GM11168 (cell line): ENCODE measurements at regions not wholly inside any gene's neighbourhood (a gene's known extent, or its start where the extent isn't known, plus 50 kb on each side); places are given as distances from the start of the nearest gene placed in this dataset.

Source experiments
- in situ Hi-C: fragments of 300-500 bp; cut with MboI; formaldehyde crosslinking; loops from one replicate; pipeline ENCODE4 v1.12.0; 2022; ENCODE audit warnings: low sequenced_read_pairs; ENCODE audit not compliant: unreplicated experiment

DNA sequence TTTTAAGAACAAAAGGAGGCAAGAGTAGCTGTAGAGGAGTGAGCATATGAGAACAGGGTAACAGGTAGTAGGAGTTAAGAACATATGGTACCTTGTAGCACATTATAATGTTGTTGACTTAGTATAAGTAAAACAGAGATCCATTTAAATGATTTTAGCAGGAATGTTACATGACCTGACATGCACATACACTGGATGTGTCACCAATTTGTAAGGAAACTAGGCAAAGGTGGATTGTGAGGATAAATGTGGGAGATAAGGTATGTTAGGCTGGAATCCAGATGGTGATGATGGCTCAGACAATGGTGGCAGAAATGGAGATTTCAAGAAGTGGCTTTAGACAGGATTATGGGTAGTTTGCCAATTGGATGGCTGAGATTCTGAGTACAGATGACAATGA lies 443.1 kb upstream of the DAB2 start:
- in situ Hi-C loops: no loop called here

DNA sequence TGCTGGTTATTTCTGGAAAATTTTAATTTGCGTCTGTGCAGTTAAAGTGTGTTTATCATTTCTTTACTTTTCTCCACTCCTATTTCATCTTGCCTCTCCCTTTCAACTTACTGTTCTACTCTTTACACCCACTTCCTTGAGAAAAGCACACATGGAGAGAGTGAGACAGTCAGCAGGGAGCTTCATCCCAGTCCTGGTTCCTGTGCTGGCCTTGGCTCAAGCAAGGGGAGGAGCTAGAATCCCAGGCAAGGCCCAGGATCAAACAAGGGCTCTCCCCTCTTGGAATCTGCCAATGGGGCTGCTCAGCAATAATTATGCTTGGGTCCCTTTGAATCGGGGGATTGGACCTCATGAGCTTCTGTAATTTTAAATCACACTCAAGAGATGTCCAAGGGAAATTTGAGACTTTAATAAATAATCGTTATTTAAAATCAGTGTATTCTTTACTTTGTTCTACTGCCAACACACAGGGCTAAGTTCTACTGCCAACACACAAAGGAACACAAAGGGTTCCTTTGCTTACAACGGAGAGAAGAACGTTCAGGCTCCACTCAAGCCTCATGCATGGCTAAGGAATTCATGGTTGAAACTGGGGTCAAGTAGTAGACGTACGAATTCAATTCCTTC lies 439.3 kb upstream of the DAB2 start:
- in situ Hi-C loops: no loop called here

DNA sequence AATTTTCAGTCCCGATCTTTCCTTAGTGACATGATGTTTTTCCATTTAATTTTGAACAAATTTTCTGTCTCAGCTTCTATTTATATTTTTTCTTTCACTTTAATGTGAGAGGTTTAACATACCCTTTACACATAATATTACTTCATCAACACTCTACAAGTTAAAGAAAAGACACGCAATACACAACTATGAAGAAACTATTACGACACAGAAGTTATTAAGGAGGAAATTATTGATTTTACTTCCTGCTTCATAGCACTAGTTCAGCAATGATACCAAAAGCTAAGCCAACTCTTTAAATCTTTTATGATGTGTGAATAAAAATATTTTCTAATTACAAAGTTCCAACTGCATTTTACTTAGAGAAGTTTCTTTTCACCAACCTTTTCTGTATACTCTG lies 432.3 kb upstream of the DAB2 start:
- in situ Hi-C loops: no loop called here

DNA sequence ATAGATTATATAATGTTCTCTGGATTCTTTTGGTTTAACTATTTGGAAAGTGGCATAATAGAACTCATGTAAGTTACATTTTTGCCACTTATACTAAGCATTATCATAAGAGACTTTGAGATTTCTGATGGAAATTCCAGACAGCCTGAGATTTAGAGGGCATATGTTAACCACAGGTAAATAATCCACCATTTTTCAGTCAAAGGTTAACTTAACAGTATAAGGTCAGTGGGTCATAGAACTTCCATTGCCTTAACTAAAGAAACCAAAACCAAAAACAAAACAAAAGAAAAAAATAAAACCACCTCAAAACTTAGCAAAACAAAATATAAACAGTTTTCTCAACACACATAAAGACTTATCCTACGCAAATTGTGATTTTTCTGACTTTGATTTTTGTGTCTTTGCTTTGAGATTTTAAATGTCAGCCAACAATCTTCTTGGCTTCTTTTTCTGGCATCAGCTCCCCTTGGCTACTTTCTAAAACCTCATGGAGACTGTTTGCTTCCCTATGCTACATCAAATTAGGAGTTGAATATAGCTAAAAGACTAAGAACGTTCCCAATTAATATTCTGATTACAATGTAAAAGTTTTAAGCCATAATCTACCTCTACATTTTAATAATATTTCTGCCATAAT lies 430.1 kb upstream of the DAB2 start:
- in situ Hi-C loops: no loop called here

DNA sequence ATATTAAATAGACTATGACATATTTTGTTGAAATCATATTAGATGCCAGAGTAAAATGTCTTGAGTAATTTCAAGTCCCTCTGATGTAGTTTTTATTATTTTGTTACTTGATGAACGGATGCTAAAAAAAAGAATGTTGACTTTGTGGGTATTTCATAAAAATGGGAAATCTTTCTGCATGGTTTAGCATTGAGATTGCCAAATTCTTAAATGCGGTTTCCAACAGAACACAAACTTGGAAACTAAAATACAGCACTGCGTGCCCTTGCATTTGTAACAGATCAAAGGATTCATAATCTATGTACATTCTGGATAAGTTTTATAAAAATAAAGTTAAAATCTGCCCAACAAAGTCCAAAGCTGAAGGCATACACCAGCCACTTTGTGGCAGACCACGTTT lies 425.5 kb upstream of the DAB2 start:
- in situ Hi-C loops: no loop called here

DNA sequence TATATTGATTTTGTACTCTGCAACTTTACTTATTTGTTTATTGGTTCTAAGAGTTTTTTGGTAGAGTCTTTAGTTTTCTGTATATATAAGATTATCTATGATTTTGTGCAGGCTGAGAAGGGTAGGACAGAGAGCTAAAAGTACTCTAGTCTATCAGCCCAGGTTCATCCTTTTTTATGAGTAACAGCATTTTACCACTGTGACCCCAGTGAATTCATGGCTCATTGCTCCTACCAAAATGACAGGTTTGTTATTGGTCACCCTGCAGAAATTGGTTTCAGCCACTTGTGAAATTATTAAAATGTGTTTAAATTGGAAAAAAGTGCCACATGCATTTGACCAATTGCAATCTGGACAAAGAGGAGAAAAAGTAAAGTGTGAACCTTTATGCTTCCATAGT lies 421.4 kb upstream of the DAB2 start:
- in situ Hi-C loops: no loop called here

DNA sequence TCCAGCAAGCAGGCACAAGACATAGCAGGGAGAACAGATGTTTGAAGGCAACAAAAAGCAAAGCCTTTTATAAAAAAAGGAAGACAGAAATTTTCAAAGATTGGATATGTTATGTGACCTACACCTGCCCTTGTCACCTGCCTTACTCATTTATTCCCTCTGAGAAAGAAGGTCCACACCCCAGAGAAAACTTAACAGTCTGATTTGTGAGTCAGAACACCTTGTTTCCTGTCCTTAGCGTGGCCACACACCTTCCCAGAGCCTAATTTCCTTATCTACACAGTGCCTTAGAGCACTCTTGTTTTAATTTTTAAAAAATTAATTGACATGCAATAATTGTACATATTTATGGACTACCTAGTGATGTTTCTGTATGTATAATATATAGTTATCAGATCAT lies 419.0 kb upstream of the DAB2 start:
- in situ Hi-C loops: no loop called here

DNA sequence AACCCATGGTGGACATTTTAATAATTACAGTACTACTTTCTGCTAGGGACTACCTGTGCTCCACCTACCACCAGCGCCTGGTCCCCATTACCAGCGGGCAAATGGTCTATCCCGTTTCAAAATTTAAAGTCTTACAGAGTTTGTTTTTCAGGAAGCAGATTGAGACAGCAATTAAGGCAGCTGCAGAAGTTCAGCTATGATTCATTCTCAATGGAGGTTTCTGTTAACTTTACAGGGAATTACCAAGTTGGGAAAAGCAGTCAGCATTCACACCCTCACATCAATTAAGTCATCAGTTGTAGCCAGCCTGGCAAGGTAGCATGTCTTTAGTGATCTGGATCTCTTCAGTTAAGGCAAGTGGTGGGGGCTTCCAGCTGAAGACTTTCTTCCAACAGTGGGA lies 410.6 kb upstream of the DAB2 start:
- in situ Hi-C loops: no loop called here

DNA sequence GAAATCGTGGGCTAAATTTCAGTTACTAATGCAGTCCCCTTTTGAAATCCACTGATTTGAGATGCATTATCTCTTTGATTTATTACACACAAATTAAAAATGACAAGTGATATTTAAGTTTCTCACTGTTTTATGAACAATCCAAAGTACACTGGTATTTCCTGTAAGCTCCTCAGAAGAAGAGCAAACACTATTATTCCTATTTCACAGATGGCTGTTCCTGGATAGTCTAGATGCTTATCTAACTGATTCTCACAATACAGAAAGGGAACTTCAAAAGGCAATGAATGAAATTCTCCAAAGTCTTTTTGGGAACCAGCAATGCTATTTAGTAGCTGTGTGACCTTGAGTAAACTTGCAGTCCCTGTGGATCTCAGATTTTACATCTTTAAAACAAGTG lies 404.7 kb upstream of the DAB2 start:
- in situ Hi-C loops: no loop called here

DNA sequence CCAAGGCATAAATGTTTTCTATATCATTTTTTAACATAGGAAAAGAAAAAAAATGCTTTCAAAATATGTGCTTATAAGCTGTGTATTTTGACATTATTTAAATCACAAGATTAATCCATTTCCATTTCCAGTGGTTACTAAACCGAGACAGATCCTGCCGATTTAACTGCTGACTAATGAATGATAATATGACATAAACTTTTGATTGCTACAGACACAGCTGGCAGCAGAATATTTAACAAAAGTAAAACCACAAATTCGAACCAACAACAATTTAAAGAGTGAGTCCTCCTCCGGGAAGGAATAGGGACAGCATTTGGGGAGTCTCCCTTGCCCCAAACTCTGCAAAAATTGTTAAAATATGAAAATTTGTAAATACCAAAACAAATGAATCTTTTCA lies 401.3 kb upstream of the DAB2 start:
- in situ Hi-C loops: no loop called here

DNA sequence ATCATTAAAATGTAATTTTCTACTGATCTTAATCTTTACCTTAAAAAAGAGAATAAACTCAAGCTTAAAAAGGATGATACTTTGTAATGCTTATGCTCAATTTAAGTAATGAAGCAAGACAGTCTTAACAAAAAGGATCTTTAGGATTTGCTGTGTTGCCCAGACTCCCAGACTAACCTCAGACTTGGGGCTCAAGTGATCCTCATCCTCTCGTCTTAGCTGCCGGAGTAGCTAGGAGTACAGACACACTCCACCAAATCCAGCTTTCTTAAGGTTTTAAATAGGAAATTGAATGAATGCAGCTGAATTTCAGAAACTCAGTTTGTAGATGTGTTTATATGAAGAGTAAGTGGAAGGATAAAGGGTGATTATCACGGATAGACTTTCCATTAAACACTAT lies 400.5 kb upstream of the DAB2 start:
- in situ Hi-C loops: no loop called here

DNA sequence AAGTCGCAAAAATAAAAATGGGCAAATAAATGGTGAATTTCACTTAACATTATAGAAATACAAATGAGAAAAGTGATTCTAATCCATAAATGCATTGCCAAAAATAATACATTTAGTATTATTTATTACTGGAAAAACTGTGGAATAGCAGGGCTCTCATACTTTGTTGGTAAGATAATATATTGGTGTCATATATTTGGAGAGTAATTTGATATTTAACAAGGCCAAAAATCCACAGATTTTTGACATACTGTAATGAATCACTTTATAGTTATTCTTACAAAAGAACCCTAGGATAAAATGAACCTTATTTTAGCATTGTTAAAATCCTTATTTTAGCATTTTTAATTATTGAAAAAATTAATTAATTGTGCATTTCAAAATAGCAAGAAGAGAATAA lies 397.2 kb upstream of the DAB2 start:
- in situ Hi-C loops: no loop called here

DNA sequence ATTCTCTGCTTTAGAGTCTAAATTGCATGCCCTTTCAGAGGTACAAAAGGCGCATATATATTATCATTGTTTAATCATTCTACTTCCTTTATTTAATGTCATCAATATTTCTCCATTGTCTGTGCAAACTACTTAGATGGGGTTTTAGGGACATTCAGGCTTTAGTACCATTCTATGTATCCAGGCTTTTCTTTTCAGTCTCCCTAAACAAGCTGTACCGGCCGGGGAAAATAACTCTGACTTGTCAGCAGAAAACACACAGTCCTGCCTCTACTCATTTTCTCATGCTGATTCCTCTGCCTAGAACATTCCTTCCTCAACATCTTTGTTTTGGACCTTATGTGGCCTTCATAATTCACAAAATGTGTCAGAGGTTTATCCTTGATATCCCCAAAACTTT lies 392.1 kb upstream of the DAB2 start:
- in situ Hi-C loops: no loop called here

DNA sequence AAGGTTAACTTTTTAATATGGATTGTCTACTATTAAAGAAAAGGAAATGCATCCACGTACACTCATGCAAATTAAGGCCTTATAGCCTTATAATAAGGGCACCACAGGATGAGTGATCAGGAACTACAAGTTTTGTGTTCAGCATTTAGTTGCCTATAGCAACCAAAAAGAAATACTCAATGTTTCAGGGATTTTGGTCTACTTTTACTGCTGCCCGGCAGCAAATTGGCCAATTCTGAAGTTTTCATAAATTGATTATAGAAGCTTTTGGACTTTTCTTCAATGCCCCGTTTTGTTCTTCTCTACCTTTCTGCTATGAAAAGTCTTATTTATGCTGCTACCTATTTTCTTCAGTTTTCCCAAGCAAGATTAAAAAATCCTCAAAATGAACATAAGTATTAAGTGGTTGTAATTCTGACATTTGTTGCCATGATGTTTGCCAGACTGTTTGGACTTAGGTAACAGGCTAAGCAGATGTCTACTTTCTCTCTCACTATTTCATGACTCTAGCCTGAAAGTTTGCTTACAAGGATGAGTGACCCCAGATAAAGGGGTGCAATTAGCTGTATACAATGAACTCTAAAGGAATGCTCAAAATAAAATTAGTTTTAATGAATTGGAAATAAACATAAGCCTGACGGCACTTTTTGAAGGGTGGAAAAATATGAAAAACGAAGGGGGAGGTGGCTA lies 391.5 kb upstream of the DAB2 start:
- in situ Hi-C loops: no loop called here

DNA sequence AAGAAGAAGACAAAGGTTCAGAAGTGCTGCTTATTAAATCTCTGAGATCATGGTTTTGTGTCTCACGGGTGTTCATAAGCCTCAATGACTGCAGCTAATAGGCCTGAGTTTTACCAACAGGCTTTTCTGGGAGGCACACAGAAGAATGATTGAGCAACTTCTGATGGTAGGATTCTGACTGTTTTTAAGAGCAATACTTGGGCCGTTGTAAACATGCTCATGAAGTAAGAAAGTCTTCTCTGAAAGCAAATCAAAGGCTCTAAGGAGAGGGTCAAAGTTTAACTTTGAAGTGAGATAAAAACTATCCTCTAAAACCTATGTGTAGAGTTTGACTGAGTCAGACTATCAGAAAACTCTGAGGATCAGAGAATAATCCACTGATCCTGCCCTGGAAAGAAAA lies 390.9 kb upstream of the DAB2 start:
- in situ Hi-C loops: no loop called here

DNA sequence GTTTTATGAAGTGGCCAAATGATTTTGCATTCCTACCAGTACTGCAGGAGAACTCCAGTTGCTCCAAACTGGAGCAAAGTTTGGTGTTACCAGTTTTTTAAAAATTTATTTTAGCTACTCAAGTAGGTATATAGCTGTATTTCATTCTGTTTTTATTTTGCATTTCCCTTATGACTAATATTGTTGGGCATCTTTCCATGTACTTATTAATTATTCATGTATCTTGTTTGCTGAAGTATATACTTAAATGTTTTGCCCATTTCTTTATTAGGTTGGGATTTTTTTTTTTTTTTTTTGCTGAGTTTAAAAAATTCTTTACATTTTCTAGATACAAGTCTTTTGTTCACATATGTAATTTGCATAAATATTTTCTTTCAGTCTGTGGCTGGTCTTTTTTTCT lies 386.6 kb upstream of the DAB2 start:
- in situ Hi-C loops: no loop called here

DNA sequence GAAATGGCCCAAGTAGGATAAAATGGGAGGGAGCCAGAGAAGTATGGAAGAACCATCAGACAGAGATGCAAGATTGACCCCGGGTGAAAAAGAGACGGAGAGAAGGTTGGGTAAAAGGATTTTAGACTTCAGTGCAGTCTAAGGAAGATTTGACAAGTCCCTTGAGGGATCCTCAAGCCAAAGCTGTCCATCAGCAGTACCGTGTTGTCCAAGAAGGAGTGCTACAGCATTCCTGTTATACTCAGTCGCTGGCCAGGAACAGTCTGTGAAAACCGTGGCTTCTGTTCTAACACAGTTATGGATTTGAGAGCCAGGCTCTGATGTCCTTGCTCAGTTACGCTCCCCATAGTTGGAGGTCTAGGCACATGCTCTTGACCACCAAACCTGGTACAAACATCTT lies 383.9 kb upstream of the DAB2 start:
- in situ Hi-C loops: no loop called here

DNA sequence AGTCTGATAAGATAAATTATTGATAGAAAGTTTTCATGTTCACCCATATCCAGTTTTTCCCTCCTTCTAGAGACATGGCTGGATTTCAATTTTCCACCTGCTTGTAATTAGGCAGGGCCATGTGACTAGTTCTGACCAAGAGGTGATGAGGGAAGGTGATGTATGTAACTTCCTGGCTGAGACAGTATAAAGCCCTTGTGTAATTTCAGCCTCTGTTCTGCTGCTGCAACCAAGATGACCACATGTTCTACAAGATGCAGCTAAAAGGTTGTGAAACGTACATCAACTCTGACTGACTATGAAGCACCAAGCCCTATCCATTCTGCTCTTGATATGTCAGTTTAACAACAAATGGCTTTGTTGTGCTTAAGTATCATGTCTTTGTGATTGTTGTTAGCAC lies 376.5 kb upstream of the DAB2 start:
- in situ Hi-C loops: no loop called here

DNA sequence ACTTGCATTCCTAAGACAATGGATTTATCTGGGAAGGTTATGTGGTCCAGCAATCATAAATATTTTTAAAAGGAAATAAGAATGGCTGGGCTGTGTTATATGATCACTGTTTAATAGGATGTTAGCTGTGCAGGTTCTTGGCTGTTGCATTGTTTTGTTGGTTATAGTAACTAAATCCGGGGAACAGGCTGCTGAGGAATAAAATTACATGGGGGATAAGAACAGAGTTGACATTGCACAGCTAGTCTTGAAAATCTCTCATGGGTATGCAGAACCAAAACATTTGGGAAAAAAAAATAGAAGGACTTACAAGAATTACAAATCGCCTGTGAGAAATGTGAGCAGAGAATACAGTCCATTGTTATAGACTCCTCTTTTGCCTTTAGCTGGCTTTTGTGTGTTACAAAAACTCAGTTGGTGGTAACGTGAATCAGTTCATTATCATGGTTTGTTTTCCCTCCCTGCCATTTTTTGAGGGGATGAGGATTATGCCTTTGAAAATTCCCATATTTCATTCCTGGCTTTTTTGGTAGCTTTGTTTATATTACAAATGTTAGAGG lies 375.3 kb upstream of the DAB2 start:
- in situ Hi-C loops: no loop called here

DNA sequence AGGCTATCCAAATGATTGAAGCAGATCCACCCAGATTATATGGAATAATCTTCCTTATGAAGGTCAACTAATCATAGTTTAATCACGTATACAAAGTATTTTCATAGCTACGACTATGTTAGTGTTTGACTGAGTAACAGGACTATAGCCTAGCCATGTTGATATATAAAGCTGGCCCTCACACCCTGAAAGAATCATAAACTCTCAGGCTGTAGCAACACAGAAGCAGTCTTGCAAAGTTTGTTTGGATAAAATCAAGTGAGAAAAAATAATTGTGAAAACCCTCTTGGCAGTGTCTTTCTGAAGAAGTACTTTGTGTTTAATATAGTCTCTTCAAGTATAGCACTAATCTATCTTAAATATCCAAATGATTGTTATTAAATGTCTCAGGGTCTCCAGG lies 374.5 kb upstream of the DAB2 start:
- in situ Hi-C loops: no loop called here

DNA sequence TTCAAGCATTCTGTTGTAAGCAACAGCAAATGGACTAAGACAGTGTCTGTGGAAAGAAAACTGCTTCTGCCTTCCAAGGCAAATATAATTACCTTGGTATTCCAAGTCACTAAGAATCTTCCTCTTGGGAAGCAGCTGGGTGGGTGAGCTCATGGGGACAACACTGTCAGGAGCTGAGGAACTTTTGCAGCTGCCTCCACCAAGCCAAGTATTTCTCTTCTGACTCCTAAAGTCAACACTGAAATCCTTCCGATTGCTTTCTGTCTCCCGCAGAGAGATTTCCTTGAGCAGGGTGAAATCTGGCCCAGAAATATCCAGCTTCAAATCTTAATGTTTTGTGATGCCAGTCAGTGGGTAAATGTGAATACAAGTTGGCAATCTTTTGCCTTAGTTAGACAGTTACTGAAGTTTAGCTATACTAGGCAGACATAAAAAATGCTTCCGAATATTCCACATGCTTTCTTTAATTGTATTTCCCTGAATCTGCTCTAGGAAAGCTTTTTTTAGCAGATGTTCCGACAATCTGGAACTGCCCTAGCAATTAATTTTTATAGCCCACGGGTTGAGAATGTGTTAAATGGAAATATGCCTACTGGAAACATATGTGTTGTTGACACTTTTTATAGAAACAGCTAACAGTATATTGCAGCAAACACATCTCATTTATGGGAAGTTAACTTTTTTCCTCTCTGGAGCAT lies 369.9 kb upstream of the DAB2 start:
- in situ Hi-C loops: no loop called here
